HepG2 (cell line): ENCODE measurements at regions not wholly inside any gene's neighbourhood (a gene's known extent, or its start where the extent isn't known, plus 50 kb on each side); places are given as distances from the start of the nearest gene placed in this dataset.

Source experiments
- ATAC-seq: fragments of 200-7000 bp; cut with Tn5 transposase; 3 replicates; pipeline ENCODE4 v1.9.1; 2020; ENCODE audit warnings: mild to moderate bottlenecking, moderate library complexity
- BruUV-seq: library from RNA; stranded (reverse); fragments of 400-500 nt; replicated peaks from 2 replicates; lab custom pipeline; 2021; lab: Mats Ljungman, UMichigan
- CTCF ChIA-PET: fragments of 300-600 bp; formaldehyde crosslinking; extraction: SDS; loops from one replicate; lab custom pipeline; 2021; ENCODE audit warnings: low total read pairs, inconsistent platforms, low intra/inter-chr PET ratio; lab: Yijun Ruan, JAX
- POLR2A ChIA-PET: fragments of 350-600 bp; sonication (Branson Sonifier 250); formaldehyde crosslinking; loops from one replicate; lab custom pipeline; 2020; ENCODE audit warnings: antibody characterized with exemption, inconsistent platforms; lab: Yijun Ruan, JAX
- DNase-seq: peaks from one replicate; pipeline ENCODE4 v3.0.0-alpha.2; 2015; ENCODE audit warnings: low spot score
- FAIRE-seq: peaks from 3 replicates; lab custom pipeline; 2011; peaks lifted over from hg19 to GRCh38; lab: Jason Lieb, UNC
- H2AFZ ChIP-seq: one replicate; pipeline ENCODE4 v1.6.1; 2011; ENCODE audit warnings: low read length, inconsistent platforms
- H3K27ac ChIP-seq: fragments of 300-600 bp; 3 replicates; pipeline ENCODE4 v1.8.0; 2011; ENCODE audit warnings: mixed run types, mild to moderate bottlenecking, mixed read lengths, low read length, inconsistent platforms; ENCODE audit not compliant: insufficient read depth; ENCODE audit errors: extremely low read length
- H3K27me3 ChIP-seq, 2 experiments: fragments of 200-600 bp in 1 of 2; 2 replicates in 1 of 2; 3 replicates in 1 of 2; pipeline versions ENCODE4 v1.6.0 to v1.8.0; 2011; ENCODE audit warnings: low read length in 2 of 2, mild to moderate bottlenecking in 2 of 2, moderate library complexity in 2 of 2, inconsistent platforms in 1 of 2; ENCODE audit not compliant: insufficient read depth in 2 of 2, control insufficient read depth in 1 of 2
- H3K36me3 ChIP-seq, 2 experiments: fragments of 200-600 bp in 1 of 2; replicated peaks in 1 of 2; 2 replicates in 1 of 2; 3 replicates in 1 of 2; pipeline versions ENCODE4 v1.5.1 to v1.8.0; 2011; ENCODE audit warnings: low read length in 2 of 2, inconsistent platforms in 1 of 2; ENCODE audit not compliant: insufficient read depth in 2 of 2, control insufficient read depth in 1 of 2
- H3K4me1 ChIP-seq: 2 replicates; pipeline ENCODE4 v1.5.1; 2012; ENCODE audit warnings: low read length, inconsistent platforms; ENCODE audit not compliant: insufficient read depth
- H3K4me2 ChIP-seq: 2 replicates; pipeline ENCODE4 v1.6.0; 2011; ENCODE audit warnings: low read depth, low read length, inconsistent platforms
- H3K4me3 ChIP-seq, 3 experiments: fragments of 200-600 bp in 1 of 3; sonication (generic), shearing (Covaris generic) in 1 of 3; replicated peaks in 1 of 3; 2 replicates each; pipeline ENCODE4 v1.5.1; 2011 to 2016; ENCODE audit warnings: low read length in 3 of 3, inconsistent platforms in 2 of 3, low read depth in 2 of 3, mild to moderate bottlenecking in 2 of 3, control low read depth in 1 of 3, mixed read lengths in 1 of 3; ENCODE audit not compliant: insufficient read depth in 1 of 3
- H3K79me2 ChIP-seq: one replicate; pipeline ENCODE4 v1.6.1; 2011; ENCODE audit warnings: low read length, inconsistent platforms; ENCODE audit not compliant: insufficient read depth
- H3K9ac ChIP-seq: 2 replicates; pipeline ENCODE4 v1.6.0; 2011; ENCODE audit warnings: mild to moderate bottlenecking, low read depth, low read length, inconsistent platforms; ENCODE audit not compliant: insufficient read depth
- H3K9me3 ChIP-seq: 2 replicates; pipeline ENCODE4 v1.5.1; 2012; ENCODE audit warnings: mild to moderate bottlenecking, low read length
- H4K20me1 ChIP-seq: 2 replicates; pipeline ENCODE4 v1.6.0; 2011; ENCODE audit warnings: inconsistent platforms, mild to moderate bottlenecking, low read length, moderate library complexity; ENCODE audit not compliant: insufficient read depth
- BCL3 ChIP-seq: sonication (generic); formaldehyde crosslinking; IDR thresholded peaks from 2 replicates; pipeline ENCODE4 v1.5.1; 2020; ENCODE audit warnings: mild to moderate bottlenecking, missing genetic modification reagents, moderate library complexity
- CHD4 ChIP-seq: fragments of 200-600 bp; sonication (generic); IDR thresholded peaks from 2 replicates; pipeline ENCODE4 v1.7.0; 2017; ENCODE audit warnings: mild to moderate bottlenecking, low read length, borderline replicate concordance
- EHMT2 ChIP-seq: fragments of 200-600 bp; sonication (generic); IDR thresholded peaks from 2 replicates; pipeline ENCODE4 v1.7.0; 2017; ENCODE audit warnings: antibody characterized with exemption, low read depth, low read length, borderline replicate concordance
- FUBP1 ChIP-seq: sonication (generic); formaldehyde crosslinking; IDR thresholded peaks from 2 replicates; pipeline ENCODE4 v1.5.1; 2020; ENCODE audit warnings: missing genetic modification reagents, mild to moderate bottlenecking, borderline replicate concordance
- HOXA9 ChIP-seq: sonication (generic); formaldehyde crosslinking; IDR thresholded peaks from 2 replicates; pipeline ENCODE4 v1.8.1; 2022; ENCODE audit warnings: missing genetic modification reagents, mild to moderate bottlenecking, moderate library complexity, borderline replicate concordance
- MLXIP ChIP-seq: sonication (generic); formaldehyde crosslinking; IDR thresholded peaks from 2 replicates; pipeline ENCODE4 v1.9.0; 2021; ENCODE audit warnings: missing genetic modification reagents, borderline replicate concordance
- MXD4 ChIP-seq: IDR thresholded peaks from 2 replicates; pipeline ENCODE4 v1.6.1; 2016; ENCODE audit warnings: mild to moderate bottlenecking, missing biosample characterization, missing genetic modification reagents
- NFATC3 ChIP-seq: sonication (generic); formaldehyde crosslinking; IDR thresholded peaks from 2 replicates; pipeline ENCODE4 v1.5.1; 2020; ENCODE audit warnings: mild to moderate bottlenecking, missing genetic modification reagents
- SAFB2 ChIP-seq: sonication (generic); formaldehyde crosslinking; IDR thresholded peaks from 2 replicates; pipeline ENCODE4 v1.5.1; 2020; ENCODE audit warnings: missing genetic modification reagents, low read depth, mild to moderate bottlenecking, borderline replicate concordance
- SUZ12 ChIP-seq: fragments of 150-350 bp; IDR thresholded peaks from 2 replicates; pipeline ENCODE4 v1.6.1; 2014; ENCODE audit warnings: low read depth, low read length
- TFAP4 ChIP-seq: sonication (generic); IDR thresholded peaks from 2 replicates; pipeline ENCODE4 v1.6.1; 2016; ENCODE audit warnings: low read depth, borderline replicate concordance
- TIGD3 ChIP-seq: sonication (generic); formaldehyde crosslinking; IDR thresholded peaks from 2 replicates; pipeline ENCODE4 v1.5.1; 2020; ENCODE audit warnings: mild to moderate bottlenecking, missing genetic modification reagents, borderline replicate concordance
- TRIM24 ChIP-seq: sonication (generic); formaldehyde crosslinking; IDR thresholded peaks from 2 replicates; pipeline ENCODE4 v1.8.0; 2022; ENCODE audit warnings: mild to moderate bottlenecking, missing genetic modification reagents
- ZC3H4 ChIP-seq: sonication (generic); formaldehyde crosslinking; IDR thresholded peaks from 2 replicates; pipeline ENCODE4 v1.4.0; 2020; ENCODE audit warnings: missing genetic modification reagents, borderline replicate concordance
- ZNF563 ChIP-seq: sonication (generic); formaldehyde crosslinking; IDR thresholded peaks from 2 replicates; pipeline ENCODE4 v1.8.0; 2022; ENCODE audit warnings: mild to moderate bottlenecking, moderate library complexity, missing genetic modification reagents
- ZNF644 ChIP-seq: IDR thresholded peaks from 2 replicates; pipeline ENCODE4 v1.6.1; 2016; ENCODE audit warnings: low read depth
- ZNF850 ChIP-seq: sonication (generic); formaldehyde crosslinking; conservative IDR thresholded peaks from 2 replicates; pipeline ENCODE4 v1.9.0; 2021; ENCODE audit warnings: mild to moderate bottlenecking, missing genetic modification reagents
- in situ Hi-C: cut with HindIII; loops from 2 replicates; pipeline ENCODE4 v1.10.0; 2017; ENCODE audit warnings: low pct_unique_long_range_greater_than_20kb; ENCODE audit not compliant: extremely low pct_ligation_motif_present
- intact Hi-C: fragments of 100-400 bp; cut with micrococcal nuclease; formaldehyde crosslinking; loops from one replicate; pipeline ENCODE4 v1.10.0; 2022; ENCODE audit not compliant: unreplicated experiment

GRCh38 chr12:89793946-89794345 is 85.3 kb upstream of the ATP2B1 start:
- Histone ChIP-seq H3K79me2 (no peaks in the 10 kb centered on the region), H3K9ac (no peak overlapping the region), H3K9me3 (no peaks in the 10 kb centered on the region), H3K36me3 (no peaks in the 10 kb centered on the region), H3K27ac (no peak overlapping the region), H4K20me1 (no peaks in the 10 kb centered on the region), H3K4me3 (no peak overlapping the region), H3K4me1 (no peaks in the 10 kb centered on the region), H3K4me2 (no peak overlapping the region), H3K27me3 (no peaks in the 10 kb centered on the region), H2AFZ (no peak overlapping the region)
- DNase-seq (no peak), FAIRE-seq (no peak), ATAC-seq (no peak)
- intact Hi-C loops (loop anchor here (5.0 kb wide), 1 partner anchor 1368 kb away; no protein-coding TSS in a partner anchor), in situ Hi-C loops (no loop called here)
- ChIA-PET CTCF (no interaction called here), POLR2A (no interaction called here)
- TF ChIP-seq MXD4 (CRISPR knock-in tag) = no peak
- TF ChIP-seq FUBP1 (CRISPR knock-in tag) = no peak
- TF ChIP-seq HOXA9 = no peak
- no peak for TF ChIP-seq CHD4
- no peak for TF ChIP-seq ZNF850 (CRISPR knock-in tag)
- no peak for TF ChIP-seq SUZ12
- TF ChIP-seq TRIM24 = no peak
- TF ChIP-seq TIGD3 (CRISPR knock-in tag) = no peak
- TF ChIP-seq ZNF644 (CRISPR knock-in tag) = no peak
- TF ChIP-seq MLXIP (CRISPR knock-in tag) = no peak
- TF ChIP-seq BCL3 (CRISPR knock-in tag) = no peak
- TF ChIP-seq SAFB2 (CRISPR knock-in tag) = no peak
- TF ChIP-seq EHMT2 = no peak
- TF ChIP-seq NFATC3 (CRISPR knock-in tag) = no peak
- TF ChIP-seq ZC3H4 (CRISPR knock-in tag) = no peak
- TF ChIP-seq ZNF563 = no peak
- TF ChIP-seq TFAP4 = no peak
- no TSS peak for BruUV-seq
